H1 (cell line): ENCODE measurements at regions not wholly inside any gene's neighbourhood (a gene's known extent, or its start where the extent isn't known, plus 50 kb on each side); places are given as distances from the start of the nearest gene placed in this dataset.

Source experiments
- BCL11A ChIP-seq, 2 experiments: IDR thresholded peaks; one replicate each; pipeline ENCODE4 v1.6.1; 2011; ENCODE audit warnings: low read depth in 2 of 2, low read length in 2 of 2, mild to moderate bottlenecking in 2 of 2
- TF ChIP-seq, protein P1 (sequence below), 3 experiments: IDR thresholded peaks; 1 replicate in 2 of 3; 2 replicates in 1 of 3; pipeline versions ENCODE4 v1.5.1 to v1.6.1; 2011; ENCODE audit warnings: low read length in 3 of 3, mild to moderate bottlenecking in 3 of 3, inconsistent platforms in 2 of 3, low read depth in 1 of 3, moderate library complexity in 1 of 3; ENCODE audit not compliant: insufficient read depth in 1 of 3; ENCODE audit errors: control extremely low read depth in 1 of 3

GRCh38 chr9:86456416-86456815, 102.2 kb upstream of the TUT7 start:
- TF ChIP-seq, protein P1, sequence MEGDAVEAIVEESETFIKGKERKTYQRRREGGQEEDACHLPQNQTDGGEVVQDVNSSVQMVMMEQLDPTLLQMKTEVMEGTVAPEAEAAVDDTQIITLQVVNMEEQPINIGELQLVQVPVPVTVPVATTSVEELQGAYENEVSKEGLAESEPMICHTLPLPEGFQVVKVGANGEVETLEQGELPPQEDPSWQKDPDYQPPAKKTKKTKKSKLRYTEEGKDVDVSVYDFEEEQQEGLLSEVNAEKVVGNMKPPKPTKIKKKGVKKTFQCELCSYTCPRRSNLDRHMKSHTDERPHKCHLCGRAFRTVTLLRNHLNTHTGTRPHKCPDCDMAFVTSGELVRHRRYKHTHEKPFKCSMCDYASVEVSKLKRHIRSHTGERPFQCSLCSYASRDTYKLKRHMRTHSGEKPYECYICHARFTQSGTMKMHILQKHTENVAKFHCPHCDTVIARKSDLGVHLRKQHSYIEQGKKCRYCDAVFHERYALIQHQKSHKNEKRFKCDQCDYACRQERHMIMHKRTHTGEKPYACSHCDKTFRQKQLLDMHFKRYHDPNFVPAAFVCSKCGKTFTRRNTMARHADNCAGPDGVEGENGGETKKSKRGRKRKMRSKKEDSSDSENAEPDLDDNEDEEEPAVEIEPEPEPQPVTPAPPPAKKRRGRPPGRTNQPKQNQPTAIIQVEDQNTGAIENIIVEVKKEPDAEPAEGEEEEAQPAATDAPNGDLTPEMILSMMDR (IDR thresholded peaks at IDR 0.05; ENCODE audit: control extremely low read depth in 1 of 3, insufficient read depth in 1 of 3, low read depth in 1 of 3, low read length in 3 of 3) = no peak
- TF ChIP-seq BCL11A (IDR thresholded peaks at IDR 0.05; ENCODE audit: low read depth in 2 of 2, low read length in 2 of 2) = no peak
